ENCODE measurements at regions not wholly inside any gene's neighbourhood (a gene's known extent, or its start where the extent isn't known, plus 50 kb on each side); places are given as distances from the start of the nearest gene placed in this dataset.

DNA sequence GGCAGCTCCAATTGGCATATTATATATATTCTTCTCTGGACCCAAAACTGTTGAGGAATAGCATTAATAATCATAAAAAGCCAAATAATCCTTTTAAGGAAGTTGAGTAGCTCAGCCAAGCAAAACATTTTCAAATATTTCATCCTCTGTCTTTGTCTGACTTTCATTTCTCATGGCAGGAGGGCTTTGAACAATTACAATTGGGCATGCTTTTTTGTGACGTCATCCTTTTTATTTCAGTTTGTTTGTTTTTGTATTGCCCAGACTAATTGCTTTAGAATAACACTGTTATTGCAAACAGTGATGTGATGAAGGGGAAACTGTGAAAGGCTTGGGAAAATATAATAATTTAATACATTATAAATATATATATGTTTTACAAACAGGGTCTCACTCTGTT is 65.2 kb upstream of the MAP1B start:
- TF ChIP-seq CTCF (IDR thresholded peaks at IDR 0.05; ENCODE audit: insufficient read depth, low read length, poor library complexity, severe bottlenecking) = no peak
- no peak for DNase-seq (ENCODE audit: extremely low read depth, insufficient read length)
- no peak overlapping the region for H3K4me3 ChIP-seq (replicated peaks; ENCODE audit: low read depth, low read length)
- no peaks in the 10 kb centered on the region for H3K36me3 ChIP-seq (ENCODE audit: control insufficient read depth, insufficient read depth, low read length)
- H3K27me3 ChIP-seq (replicated peaks; ENCODE audit: control insufficient read depth, insufficient read depth, low read length) = peaks cover 2% of the 10 kb centered on the region; the same call in 1 of the 2 replicates

DNA sequence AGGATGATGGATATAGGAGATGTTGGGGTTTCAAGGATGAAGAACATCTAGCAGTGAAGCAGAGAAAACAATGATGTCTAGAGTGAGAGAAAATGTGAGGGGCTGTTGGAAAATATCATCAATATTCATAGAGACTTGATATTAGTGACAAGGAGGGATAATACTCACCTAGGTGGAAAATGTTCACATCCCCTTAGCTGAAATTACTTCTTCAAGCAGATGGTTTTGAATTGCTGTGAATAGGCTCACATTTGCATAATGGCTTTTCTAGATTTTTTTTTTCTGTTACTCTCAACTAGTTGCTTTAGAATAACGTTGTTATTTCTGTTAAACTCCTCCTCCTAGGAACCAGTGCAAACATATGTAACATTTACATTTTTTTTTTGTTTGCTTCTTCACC is 61.6 kb upstream of the MAP1B start:
- no peak for TF ChIP-seq CTCF (IDR thresholded peaks at IDR 0.05; ENCODE audit: insufficient read depth, low read length, poor library complexity, severe bottlenecking)
- no peaks in the 10 kb centered on the region for H3K27me3 ChIP-seq (replicated peaks; ENCODE audit: control insufficient read depth, insufficient read depth, low read length)
- H3K36me3 ChIP-seq (ENCODE audit: control insufficient read depth, insufficient read depth, low read length) = no peaks in the 10 kb centered on the region
- no peak overlapping the region for H3K4me3 ChIP-seq (replicated peaks; ENCODE audit: low read depth, low read length)
- DNase-seq (ENCODE audit: extremely low read depth, insufficient read length) = no peak

DNA sequence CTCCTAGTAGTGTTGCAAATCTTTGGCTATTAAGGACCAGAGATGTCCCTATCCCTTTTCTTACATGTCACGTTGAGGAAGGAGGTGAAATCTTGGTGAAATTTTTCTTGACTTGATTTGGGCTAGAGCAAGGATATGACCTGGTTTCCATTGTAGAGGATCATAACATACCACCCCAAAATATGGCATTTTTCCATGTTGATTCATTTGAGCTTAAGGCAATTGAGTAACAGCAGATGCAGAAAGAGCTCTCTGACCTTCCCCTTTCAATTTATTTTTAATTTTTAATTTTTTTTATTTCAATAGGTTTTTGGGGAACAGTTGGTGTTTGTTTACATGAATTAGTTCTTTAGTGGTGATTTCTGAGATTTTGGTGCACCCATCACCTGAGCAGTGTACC is 61.2 kb upstream of the MAP1B start:
- no peaks in the 10 kb centered on the region for H3K27me3 ChIP-seq (replicated peaks; ENCODE audit: control insufficient read depth, insufficient read depth, low read length)
- no peak for DNase-seq (ENCODE audit: extremely low read depth, insufficient read length)
- no peaks in the 10 kb centered on the region for H3K36me3 ChIP-seq (ENCODE audit: control insufficient read depth, insufficient read depth, low read length)
- TF ChIP-seq CTCF (IDR thresholded peaks at IDR 0.05; ENCODE audit: insufficient read depth, low read length, poor library complexity, severe bottlenecking) = no peak
- no peak overlapping the region for H3K4me3 ChIP-seq (replicated peaks; ENCODE audit: low read depth, low read length)

GRCh38 chr5:72055636-72056035 is 51.6 kb upstream of the MAP1B start:
- no peak for DNase-seq (ENCODE audit: extremely low read depth, insufficient read length)
- TF ChIP-seq CTCF (IDR thresholded peaks at IDR 0.05; ENCODE audit: insufficient read depth, low read length, poor library complexity, severe bottlenecking) = no peak
- H3K27me3 ChIP-seq (replicated peaks; ENCODE audit: control insufficient read depth, insufficient read depth, low read length) = no peaks in the 10 kb centered on the region; the same call in 1 of the 2 replicates
- H3K36me3 ChIP-seq (ENCODE audit: control insufficient read depth, insufficient read depth, low read length) = no peaks in the 10 kb centered on the region
- H3K4me3 ChIP-seq (replicated peaks; ENCODE audit: low read depth, low read length) = no peak overlapping the region

All from GM06990 (cell line).